ENCODE measurements at regions not wholly inside any gene's neighbourhood (a gene's known extent, or its start where the extent isn't known, plus 50 kb on each side); places are given as distances from the start of the nearest gene placed in this dataset.

DNA sequence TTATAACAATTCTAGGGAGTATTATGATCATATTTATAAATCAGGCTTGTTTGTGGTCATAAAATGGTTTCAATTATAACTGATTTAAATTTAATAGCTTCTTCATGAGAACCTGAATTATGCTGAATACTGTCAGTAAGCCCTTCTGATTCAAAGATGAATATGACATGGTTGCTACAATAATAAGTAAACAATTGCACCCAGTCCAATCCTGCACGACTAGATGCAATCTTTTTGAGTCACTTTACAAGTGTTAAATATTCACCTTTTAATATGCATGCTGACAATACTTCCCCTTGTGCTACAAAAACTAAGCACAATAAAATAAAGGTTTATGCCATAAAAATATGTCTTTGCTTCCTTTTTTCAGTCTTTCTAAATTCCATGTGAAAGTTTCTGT is 325.2 kb downstream of the KCNJ3 start:
- Histone ChIP-seq H3K9me3 (ENCODE audit: control insufficient read depth, low read depth, low read length) (no peaks in the 10 kb centered on the region), H2AK5ac (ENCODE audit: insufficient read length, low read length) (no peak overlapping the region), H2BK5ac (ENCODE audit: insufficient read length, low read length) (no peak overlapping the region), H2BK20ac (ENCODE audit: low read depth, low read length, poor library complexity, severe bottlenecking) (no peak overlapping the region), H3K56ac (ENCODE audit: insufficient read length, low read depth, low read length) (no peak overlapping the region), H3K27me3 (ENCODE audit: insufficient read depth, low read length) (no peaks in the 10 kb centered on the region), H2BK120ac (ENCODE audit: low read depth, low read length, poor library complexity, severe bottlenecking) (no peak overlapping the region), H3K27ac (ENCODE audit: insufficient read length, low read depth, low read length) (no peak overlapping the region), H3K79me2 (ENCODE audit: insufficient read depth, low read length) (no peaks in the 10 kb centered on the region), H3K79me1 (ENCODE audit: insufficient read depth, low read depth, low read length, poor library complexity, severe bottlenecking) (no peaks in the 10 kb centered on the region), H4K5ac (ENCODE audit: insufficient read length, low read depth, low read length) (no peak overlapping the region), H3K23me2 (ENCODE audit: insufficient read length, low read depth, low read length, poor library complexity, severe bottlenecking) (no peaks in the 10 kb centered on the region), H3K4me2 (ENCODE audit: insufficient read depth, insufficient read length, low read length) (no peak overlapping the region), H2AFZ (ENCODE audit: low read length) (no peak overlapping the region), H3K18ac (ENCODE audit: insufficient read length, low read depth, low read length) (no peak overlapping the region), H4K20me1 (ENCODE audit: control insufficient read depth, insufficient read depth, insufficient read length) (no peaks in the 10 kb centered on the region), H4K91ac (ENCODE audit: insufficient read length, low read depth, low read length) (no peak overlapping the region), H3K4ac (ENCODE audit: low read depth, low read length) (no peak overlapping the region), H3K9ac (ENCODE audit: extremely low read depth, insufficient read length, low read length) (no peak overlapping the region), H3K23ac (ENCODE audit: insufficient read length, low read depth, low read length) (no peak overlapping the region), H4K8ac (replicated peaks; ENCODE audit: insufficient read length, low read depth, low read length) (no peak overlapping the region), H2BK15ac (ENCODE audit: low read depth, low read length) (no peak overlapping the region), H3K14ac (ENCODE audit: insufficient read depth, low read length) (no peak overlapping the region), H3T11ph (ENCODE audit: low read length) (no peak overlapping the region), H2BK12ac (ENCODE audit: insufficient read length, low read depth, low read length) (no peak overlapping the region), H3K4me1 (ENCODE audit: insufficient read depth, low read length) (no peaks in the 10 kb centered on the region)
- Mint-ChIP-seq H3K4me1 (no peaks in the 10 kb centered on the region), H3K4me3 (no peak overlapping the region), H3K9me3 (no peaks in the 10 kb centered on the region), H3K36me3 (ENCODE audit: insufficient read depth in 1 of 3, low read depth in 3 of 3) (no peaks in the 10 kb centered on the region), H3K27me3 (ENCODE audit: low read depth) (no peaks in the 10 kb centered on the region), H3K27ac (no peak overlapping the region)
- DNase-seq, result no peak
- TF ChIP-seq, protein P1, sequence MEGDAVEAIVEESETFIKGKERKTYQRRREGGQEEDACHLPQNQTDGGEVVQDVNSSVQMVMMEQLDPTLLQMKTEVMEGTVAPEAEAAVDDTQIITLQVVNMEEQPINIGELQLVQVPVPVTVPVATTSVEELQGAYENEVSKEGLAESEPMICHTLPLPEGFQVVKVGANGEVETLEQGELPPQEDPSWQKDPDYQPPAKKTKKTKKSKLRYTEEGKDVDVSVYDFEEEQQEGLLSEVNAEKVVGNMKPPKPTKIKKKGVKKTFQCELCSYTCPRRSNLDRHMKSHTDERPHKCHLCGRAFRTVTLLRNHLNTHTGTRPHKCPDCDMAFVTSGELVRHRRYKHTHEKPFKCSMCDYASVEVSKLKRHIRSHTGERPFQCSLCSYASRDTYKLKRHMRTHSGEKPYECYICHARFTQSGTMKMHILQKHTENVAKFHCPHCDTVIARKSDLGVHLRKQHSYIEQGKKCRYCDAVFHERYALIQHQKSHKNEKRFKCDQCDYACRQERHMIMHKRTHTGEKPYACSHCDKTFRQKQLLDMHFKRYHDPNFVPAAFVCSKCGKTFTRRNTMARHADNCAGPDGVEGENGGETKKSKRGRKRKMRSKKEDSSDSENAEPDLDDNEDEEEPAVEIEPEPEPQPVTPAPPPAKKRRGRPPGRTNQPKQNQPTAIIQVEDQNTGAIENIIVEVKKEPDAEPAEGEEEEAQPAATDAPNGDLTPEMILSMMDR (conservative IDR thresholded peaks at IDR 0.05), result no peak
- WGBS (ENCODE audit: extremely low coverage, insufficient read length, low lambda C conversion rate), result no CpG with 5 or more reads among the region's 1 CpG

Measured in H9 (cell line).